Endometrium (tissue), 2 donors: ENCODE measurements at regions not wholly inside any gene's neighbourhood (a gene's known extent, or its start where the extent isn't known, plus 50 kb on each side); places are given as distances from the start of the nearest gene placed in this dataset.
"Not testable (repeated sequence)": the region's sequence is repeated elsewhere in the genome, so short reads cannot be mapped to it uniquely, and the experiment has no call there.

ENCODE experiments used
- FAIRE-seq: peaks from 2 replicates; lab custom pipeline; 2012; peaks lifted over from hg19 to GRCh38; lab: Jason Lieb, UNC
- donor health status: control.
- donor health status: control.

GRCh38 chr10:23755556-23755955 is 316.7 kb downstream of the OTUD1 start:
- no peak for FAIRE-seq

GRCh38 chr10:23768281-23768680 is 329.4 kb downstream of the OTUD1 start:
- no peak for FAIRE-seq

- no peak for FAIRE-seq
Measured at GRCh38 chr10:23777153-23777552, 338.3 kb downstream of the OTUD1 start.

GRCh38 chr10:23779301-23779700 is 340.4 kb downstream of the OTUD1 start:
- no peak for FAIRE-seq

GRCh38 chr10:23780331-23780730 is 341.5 kb downstream of the OTUD1 start:
- no peak for FAIRE-seq

- no peak for FAIRE-seq
Measured at GRCh38 chr10:23786594-23786993, 347.7 kb downstream of the OTUD1 start.

- no peak for FAIRE-seq
Measured at GRCh38 chr10:23793577-23793976, 354.7 kb downstream of the OTUD1 start.

GRCh38 chr10:23797452-23797851 is 358.6 kb downstream of the OTUD1 start:
- FAIRE-seq: not testable (repeated sequence)

- FAIRE-seq: no peak
Measured at GRCh38 chr10:23804125-23804524, 365.2 kb downstream of the OTUD1 start.

GRCh38 chr10:23813687-23814086 is 374.8 kb downstream of the OTUD1 start:
- no peak for FAIRE-seq

- FAIRE-seq: no peak
Measured at GRCh38 chr10:23818484-23818883, 379.6 kb downstream of the OTUD1 start.

- no peak for FAIRE-seq
Measured at GRCh38 chr10:23820792-23821191, 381.9 kb downstream of the OTUD1 start.

- FAIRE-seq: no peak
Measured at GRCh38 chr10:23824822-23825221, 384.1 kb upstream of the KIAA1217 start.

- FAIRE-seq: no peak
Measured at GRCh38 chr10:23826421-23826820, 382.5 kb upstream of the KIAA1217 start.

- no peak for FAIRE-seq
Measured at GRCh38 chr10:23829556-23829955, 379.4 kb upstream of the KIAA1217 start.

GRCh38 chr10:23834091-23834490 is 374.8 kb upstream of the KIAA1217 start:
- FAIRE-seq: no peak

- FAIRE-seq: no peak
Measured at GRCh38 chr10:23850631-23851030, 358.3 kb upstream of the KIAA1217 start.

GRCh38 chr10:23859598-23859997 is 349.3 kb upstream of the KIAA1217 start:
- no peak for FAIRE-seq

- FAIRE-seq: no peak
Measured at GRCh38 chr10:23864631-23865147, 344.2 kb upstream of the KIAA1217 start.

- not testable (repeated sequence) for FAIRE-seq
Measured at GRCh38 chr10:23866985-23867384, 342.0 kb upstream of the KIAA1217 start.

GRCh38 chr10:23868121-23868520 is 340.8 kb upstream of the KIAA1217 start:
- no peak for FAIRE-seq

- no peak for FAIRE-seq
Measured at GRCh38 chr10:23869548-23869947, 339.4 kb upstream of the KIAA1217 start.

GRCh38 chr10:23869996-23870395 is 338.9 kb upstream of the KIAA1217 start:
- FAIRE-seq: no peak

- no peak for FAIRE-seq
Measured at GRCh38 chr10:23870651-23871610, 338.0 kb upstream of the KIAA1217 start.
